NB4 (cell line): ENCODE measurements at regions not wholly inside any gene's neighbourhood (a gene's known extent, or its start where the extent isn't known, plus 50 kb on each side); places are given as distances from the start of the nearest gene placed in this dataset.

ENCODE experiments used
- DNase-seq: peaks from one replicate; pipeline ENCODE4 v3.0.0; 2010; ENCODE audit warnings: low read depth
- H3K4me3 ChIP-seq: one replicate; pipeline ENCODE4 v1.5.1; 2011; ENCODE audit warnings: mild to moderate bottlenecking, low read depth, low read length, moderate library complexity
- CTCF ChIP-seq: IDR thresholded peaks from one replicate; pipeline ENCODE4 v1.5.1; 2012; ENCODE audit warnings: low read depth, low read length
- MAX ChIP-seq: IDR thresholded peaks from 2 replicates; pipeline ENCODE4 v1.6.1; 2011; ENCODE audit warnings: low read depth, low read length
- MYC ChIP-seq: IDR thresholded peaks from 2 replicates; pipeline ENCODE4 v1.6.1; 2011; ENCODE audit warnings: low read depth, low read length
- POLR2A ChIP-seq: IDR thresholded peaks from 2 replicates; pipeline ENCODE4 v1.6.1; 2011; ENCODE audit warnings: mild to moderate bottlenecking; ENCODE audit not compliant: insufficient read length; ENCODE audit errors: extremely low read depth

DNA sequence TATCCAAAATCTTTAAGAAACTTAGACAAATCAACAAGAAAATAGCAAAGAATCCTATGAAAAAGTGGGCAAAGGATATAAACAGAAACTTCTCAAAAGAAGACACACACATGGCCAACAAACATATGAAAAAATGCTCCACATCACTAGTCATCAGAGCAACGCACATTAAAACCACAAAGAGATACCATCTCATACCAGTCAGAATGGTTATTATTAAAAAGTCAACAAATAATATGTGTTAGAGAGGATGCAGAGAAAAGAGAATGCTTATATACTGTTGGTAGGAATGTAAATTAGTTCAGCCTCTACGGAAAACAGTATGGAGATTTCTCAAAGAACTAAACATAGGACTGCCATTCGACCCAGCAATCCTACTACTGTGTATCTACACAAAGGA lies 212.0 kb upstream of the DTNBP1 start:
- no peak overlapping the region for H3K4me3 ChIP-seq
- TF ChIP-seq MAX (no peak), CTCF (no peak), MYC (no peak), POLR2A (no peak)
- DNase-seq, result no peak

DNA sequence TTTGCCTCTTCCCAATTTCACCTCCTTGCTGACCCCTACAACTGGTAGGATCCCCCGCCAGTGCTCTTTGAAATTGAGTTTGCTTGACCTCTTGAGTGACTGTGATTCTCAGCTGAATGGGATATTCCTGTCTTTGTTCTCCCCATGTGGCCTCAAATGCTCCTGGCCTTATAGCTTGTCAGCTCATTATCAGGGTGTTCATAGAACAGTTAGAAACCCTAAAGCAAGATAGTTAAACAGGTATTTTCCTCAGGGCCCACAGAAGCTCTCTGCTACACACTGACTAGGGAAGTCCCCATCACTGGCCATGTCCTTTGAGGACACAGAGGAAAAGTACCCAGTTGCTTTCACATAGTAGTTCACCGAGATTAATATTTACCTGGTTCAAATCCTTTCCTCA lies 211.5 kb upstream of the DTNBP1 start:
- TF ChIP-seq MAX (no peak), POLR2A (no peak), CTCF (no peak), MYC (no peak)
- no peak overlapping the region for H3K4me3 ChIP-seq
- no peak for DNase-seq

GRCh38 chr6:15872241-15873103 lies 209.6 kb upstream of the DTNBP1 start:
- H3K4me3 ChIP-seq, result no peak overlapping the region
- DNase-seq, result peak; percentile 52

DNA sequence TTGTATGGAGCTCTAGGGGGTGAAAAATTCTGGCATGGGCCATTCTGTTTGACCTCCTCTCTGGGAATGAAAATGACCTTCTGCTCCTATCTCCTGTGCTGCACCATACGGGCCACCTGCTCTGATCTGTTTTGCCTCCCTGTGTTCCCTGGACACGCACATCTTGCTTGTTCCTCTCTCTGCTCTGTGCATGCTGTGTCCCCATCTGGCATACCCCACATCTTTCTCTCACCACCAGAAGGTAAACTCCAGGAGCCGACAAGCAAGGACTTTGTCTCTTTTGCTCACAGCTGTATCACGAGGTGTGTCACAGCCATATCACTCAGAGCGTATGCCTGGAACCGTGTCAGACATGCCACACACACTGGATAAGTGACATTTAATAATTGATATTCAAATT lies 208.4 kb upstream of the DTNBP1 start:
- TF ChIP-seq MAX (no peak), POLR2A (no peak), CTCF (no peak), MYC (no peak)
- DNase-seq, result no peak
- no peak overlapping the region for H3K4me3 ChIP-seq

More at GRCh38 chr6:15872241-15873103, 209.6 kb upstream of the DTNBP1 start:
- TF ChIP-seq POLR2A (no peak), CTCF (no peak), MYC (no peak), MAX (no peak)

DNA sequence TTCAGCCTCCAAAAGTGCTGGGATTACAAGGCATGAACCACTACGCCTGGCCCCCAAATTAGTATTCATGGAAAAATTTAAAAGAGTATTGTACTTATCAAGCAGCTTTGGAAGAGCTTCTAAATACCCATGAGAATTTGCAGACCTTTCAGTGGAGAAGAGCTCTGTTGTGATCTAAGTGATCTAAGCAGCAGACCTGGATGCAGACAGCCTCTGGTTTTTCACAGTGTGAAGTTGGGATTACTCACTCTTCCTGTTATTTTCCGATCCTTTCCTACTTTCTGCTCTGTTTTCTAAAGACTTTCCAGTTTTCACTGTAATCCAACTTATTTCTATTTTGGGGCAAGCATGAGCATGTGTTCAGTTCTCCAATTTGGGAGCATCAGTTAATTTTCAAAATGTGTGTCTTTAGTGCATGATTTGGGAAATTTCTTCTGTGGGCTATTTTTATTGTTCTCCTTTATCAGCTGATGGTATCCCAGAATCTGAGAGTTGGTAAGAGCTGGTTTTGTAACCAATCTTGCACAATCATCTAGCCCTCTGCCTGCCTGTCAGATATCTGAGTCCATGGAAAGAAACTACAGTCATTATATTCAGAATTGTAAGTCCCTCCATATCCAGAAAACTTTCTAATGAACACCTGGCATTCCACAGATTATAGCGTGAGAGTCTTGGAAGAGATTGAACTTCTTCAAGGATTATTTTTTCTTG lies 207.7 kb upstream of the DTNBP1 start:
- TF ChIP-seq MAX (no peak), POLR2A (no peak), CTCF (no peak), MYC (no peak)
- no peak overlapping the region for H3K4me3 ChIP-seq
- peak; percentile 70 for DNase-seq
